HCT116 (cell line): ENCODE measurements at regions not wholly inside any gene's neighbourhood (a gene's known extent, or its start where the extent isn't known, plus 50 kb on each side); places are given as distances from the start of the nearest gene placed in this dataset.

Experiments used
- ATAC-seq: fragments of 200-7000 bp; cut with Tn5 transposase; 2 replicates; pipeline ENCODE4 v1.9.1; 2020; ENCODE audit warnings: mild to moderate bottlenecking, moderate library complexity
- BruUV-seq: library from RNA; stranded (reverse); fragments of 400-500 nt; replicated peaks from 2 replicates; lab custom pipeline; 2021; lab: Mats Ljungman, UMichigan
- CTCF ChIA-PET: fragments of 300-600 bp; sonication (Branson Sonifier 250); formaldehyde crosslinking; loops from one replicate; lab custom pipeline; 2021; ENCODE audit warnings: antibody characterized with exemption; lab: Charles Lee
- POLR2A ChIA-PET: fragments of 300-600, 350-600 bp; sonication (Branson Sonifier 250); formaldehyde crosslinking; loops from one replicate; lab custom pipeline; 2021; ENCODE audit warnings: antibody characterized with exemption; lab: Charles Lee
- RAD21 ChIA-PET, 2 experiments: fragments of 300-600 bp; sonication (Branson Sonifier 250); formaldehyde crosslinking; loops; one replicate each; lab custom pipeline; 2023; ENCODE audit warnings: low total read pairs in 2 of 2; ENCODE audit not compliant: uncharacterized antibody in 2 of 2, unreplicated experiment in 2 of 2, low non-redundant PET in 1 of 2; lab: Charles Lee
- DNase-seq: peaks from one replicate; pipeline ENCODE4 v3.0.0-alpha.2; 2010; ENCODE audit warnings: low read depth, low spot score
- H2AFZ ChIP-seq: fragments of 200-600 bp; shearing (Covaris generic), sonication (generic); 2 replicates; pipeline ENCODE4 v1.6.1; 2017; ENCODE audit warnings: low read depth, mixed run types, mixed read lengths, antibody characterized with exemption, low read length; ENCODE audit not compliant: poor library complexity, severe bottlenecking
- H3K27ac ChIP-seq: 2 replicates; pipeline ENCODE4 v1.5.1; 2012; ENCODE audit warnings: low read depth, low read length
- H3K27me3 ChIP-seq: fragments of 200-600 bp; sonication (generic); 2 replicates; pipeline ENCODE4 v1.6.1; 2016; ENCODE audit warnings: mixed run types, low read length, mixed read lengths; ENCODE audit not compliant: insufficient read depth
- H3K36me3 ChIP-seq, 2 experiments: fragments of 200-500 bp in 1 of 2; fragments of 200-600 bp in 1 of 2; sonication (Bioruptor generic) in 1 of 2; sonication (generic) in 1 of 2; 2 replicates each; pipeline versions ENCODE4 v1.5.1 to v1.6.1; 2014 to 2016; ENCODE audit warnings: low read length in 2 of 2, inconsistent platforms in 1 of 2, mixed read lengths in 1 of 2, mixed run types in 1 of 2; ENCODE audit not compliant: insufficient read depth in 2 of 2, control insufficient read depth in 1 of 2
- H3K4me1 ChIP-seq, 2 experiments: fragments of 200-600 bp in 1 of 2; sonication (generic) in 1 of 2; 2 replicates each; pipeline versions ENCODE4 v1.5.1 to v1.6.1; 2012 to 2017; ENCODE audit warnings: low read length in 2 of 2, inconsistent platforms in 1 of 2, mild to moderate bottlenecking in 1 of 2, mixed read lengths in 1 of 2, mixed run types in 1 of 2, moderate library complexity in 1 of 2; ENCODE audit not compliant: insufficient read depth in 2 of 2, control insufficient read depth in 1 of 2
- H3K4me2 ChIP-seq: fragments of 200-600 bp; sonication (generic); 2 replicates; pipeline ENCODE4 v1.6.1; 2017; ENCODE audit warnings: mixed run types, low read length, mixed read lengths
- H3K4me3 ChIP-seq, 2 experiments: fragments of 200-600 bp in 1 of 2; sonication (generic) in 1 of 2; replicated peaks in 1 of 2; 2 replicates each; pipeline ENCODE4 v1.5.1; 2011 to 2016; ENCODE audit warnings: low read length in 2 of 2, control low read depth in 1 of 2, low read depth in 1 of 2, mild to moderate bottlenecking in 1 of 2, mixed read lengths in 1 of 2, mixed run types in 1 of 2
- H3K79me2 ChIP-seq: fragments of 200-600 bp; sonication (generic); 2 replicates; pipeline ENCODE4 v1.6.1; 2017; ENCODE audit warnings: mild to moderate bottlenecking, mixed run types, low read length, moderate library complexity, mixed read lengths; ENCODE audit not compliant: insufficient read depth
- H3K9ac ChIP-seq: fragments of 200-600 bp; sonication (generic); 2 replicates; pipeline ENCODE4 v1.6.1; 2016; ENCODE audit warnings: low read length, mixed read lengths
- H3K9me2 ChIP-seq: fragments of 200-600 bp; sonication (generic), shearing (Covaris generic); 2 replicates; pipeline ENCODE4 v1.6.1; 2017; ENCODE audit warnings: mixed run types, mild to moderate bottlenecking, moderate library complexity; ENCODE audit not compliant: insufficient read depth
- H3K9me3 ChIP-seq, 2 experiments: fragments of 200-500 bp in 1 of 2; fragments of 200-600 bp in 1 of 2; sonication (Bioruptor generic) in 1 of 2; sonication (generic) in 1 of 2; 2 replicates each; pipeline ENCODE4 v1.6.1; 2014 to 2017; ENCODE audit warnings: low read length in 2 of 2, mixed read lengths in 2 of 2, inconsistent platforms in 1 of 2, low read depth in 1 of 2, mild to moderate bottlenecking in 1 of 2, mixed run types in 1 of 2, moderate library complexity in 1 of 2; ENCODE audit not compliant: control insufficient read depth in 1 of 2, insufficient read depth in 1 of 2
- H4K20me1 ChIP-seq: fragments of 200-600 bp; sonication (generic), shearing (Covaris generic); 2 replicates; pipeline ENCODE4 v1.6.1; 2017; ENCODE audit warnings: mixed run types, mild to moderate bottlenecking, moderate library complexity; ENCODE audit not compliant: insufficient read depth
- CEBPB ChIP-seq: IDR thresholded peaks from 2 replicates; pipeline ENCODE4 v1.6.1; 2012; ENCODE audit warnings: low read depth
- EGR1 ChIP-seq: IDR thresholded peaks from 2 replicates; pipeline ENCODE4 v1.6.1; 2012; ENCODE audit warnings: low read depth
- EZH2 ChIP-seq: fragments of 200-600 bp; sonication (generic); IDR thresholded peaks from 2 replicates; pipeline ENCODE4 v1.6.1; 2017; ENCODE audit warnings: antibody characterized with exemption, mixed run types
- FOSL1 ChIP-seq: IDR thresholded peaks from 2 replicates; pipeline ENCODE4 v1.6.1; 2012; ENCODE audit warnings: low read depth
- POLR2AphosphoS5 ChIP-seq: IDR thresholded peaks from 2 replicates; pipeline ENCODE4 v1.6.1; 2011; ENCODE audit warnings: mild to moderate bottlenecking, low read depth, low read length, moderate library complexity
- RAD21 ChIP-seq: IDR thresholded peaks from 2 replicates; pipeline ENCODE4 v1.6.1; 2012; ENCODE audit warnings: low read depth, mild to moderate bottlenecking
- SIN3A ChIP-seq: IDR thresholded peaks from 2 replicates; pipeline ENCODE4 v1.6.1; 2012; ENCODE audit warnings: low read depth
- SP1 ChIP-seq: IDR thresholded peaks from 2 replicates; pipeline ENCODE4 v1.6.1; 2012; ENCODE audit warnings: low read depth
- SRF ChIP-seq: IDR thresholded peaks from 2 replicates; pipeline ENCODE4 v1.6.1; 2012; ENCODE audit warnings: low read depth
- YY1 ChIP-seq: IDR thresholded peaks from 2 replicates; pipeline ENCODE4 v1.6.1; 2011; ENCODE audit warnings: low read length, low read depth, moderate library complexity, mild to moderate bottlenecking; ENCODE audit not compliant: insufficient replicate concordance; ENCODE audit errors: extremely low read depth
- ZBTB33 ChIP-seq: IDR thresholded peaks from 2 replicates; pipeline ENCODE4 v1.6.1; 2011; ENCODE audit warnings: mild to moderate bottlenecking, low read length, moderate library complexity; ENCODE audit not compliant: insufficient replicate concordance; ENCODE audit errors: extremely low read depth
- ZFX ChIP-seq: fragments of 450-650 bp; IDR thresholded peaks from 2 replicates; pipeline ENCODE4 v1.6.1; 2017
- ZNF274 ChIP-seq: fragments of 200-500 bp; sonication (Bioruptor generic); IDR thresholded peaks from 2 replicates; pipeline ENCODE4 v1.6.1; 2014; ENCODE audit warnings: mild to moderate bottlenecking, low read depth, low read length, inconsistent platforms
- intact Hi-C: fragments of 100-400 bp; cut with micrococcal nuclease; formaldehyde crosslinking; loops from 2 replicates; pipeline ENCODE4 v1.10.0; 2022

GRCh38 chr18:54031243-54031642 lies 193.2 kb downstream of the MBD2 start:
- no peak overlapping the region for H3K4me2 ChIP-seq
- no peaks in the 10 kb centered on the region for H3K4me1 ChIP-seq
- intact Hi-C loops: no loop called here
- no peaks in the 10 kb centered on the region for H3K9me2 ChIP-seq
- DNase-seq (no peak), ATAC-seq (no peak)
- H3K36me3 ChIP-seq: no peaks in the 10 kb centered on the region
- H3K9ac ChIP-seq: no peak overlapping the region
- H3K27me3 ChIP-seq: no peaks in the 10 kb centered on the region
- no peaks in the 10 kb centered on the region for H3K79me2 ChIP-seq
- H3K9me3 ChIP-seq: no peaks in the 10 kb centered on the region
- BruUV-seq: no TSS peak
- no peaks in the 10 kb centered on the region for H4K20me1 ChIP-seq
- H3K4me3 ChIP-seq: no peak overlapping the region
- TF ChIP-seq CEBPB (no peak), ZNF274 (no peak), FOSL1 (no peak), SP1 (no peak), ZBTB33 (no peak), SIN3A (no peak), SRF (no peak), EZH2 (no peak), YY1 (no peak), EGR1 (no peak), POLR2AphosphoS5 (no peak), ZFX (no peak), RAD21 (no peak)
- ChIA-PET RAD21 (no interaction called here), CTCF (no interaction called here), POLR2A (no interaction called here)
- no peak overlapping the region for H3K27ac ChIP-seq
- no peak overlapping the region for H2AFZ ChIP-seq
